GM12878 (cell line): ENCODE measurements at regions not wholly inside any gene's neighbourhood (a gene's known extent, or its start where the extent isn't known, plus 50 kb on each side); places are given as distances from the start of the nearest gene placed in this dataset.

Experiments used
- ATAC-seq: fragments of 200-7000 bp; cut with Tn5 transposase; 3 replicates; pipeline ENCODE4 v1.9.1; 2020; ENCODE audit warnings: mild to moderate bottlenecking, moderate library complexity
- BruUV-seq: library from RNA; stranded (reverse); fragments of 400-500 nt; replicated peaks from 2 replicates; lab custom pipeline; 2021; lab: Mats Ljungman, UMichigan
- CTCF ChIA-PET: fragments of 300-600 bp; sonication (Branson Sonifier 250); formaldehyde crosslinking; extraction: SDS; loops from one replicate; lab custom pipeline; 2021; ENCODE audit warnings: inconsistent platforms; lab: Yijun Ruan, JAX
- POLR2A ChIA-PET: fragments of 350-600 bp; formaldehyde crosslinking; extraction: SDS; loops from one replicate; lab custom pipeline; 2021; ENCODE audit warnings: inconsistent platforms; lab: Charles Lee
- RAD21 ChIA-PET: fragments of 300-600 bp; sonication (Branson Sonifier 250); formaldehyde crosslinking; loops from one replicate; lab custom pipeline; 2023; ENCODE audit warnings: antibody characterized with exemption; ENCODE audit not compliant: unreplicated experiment; lab: Charles Lee
- SMC1A ChIA-PET: fragments of 300-600 bp; sonication (Branson Sonifier 250); formaldehyde crosslinking; loops from one replicate; lab custom pipeline; 2023; ENCODE audit not compliant: unreplicated experiment, uncharacterized antibody; lab: Charles Lee
- DNase-seq: peaks from one replicate; pipeline ENCODE4 v3.0.0-alpha.2; 2011; ENCODE audit warnings: low read depth, low spot score
- FAIRE-seq: peaks from 3 replicates; lab custom pipeline; 2011; peaks lifted over from hg19 to GRCh38; lab: Jason Lieb, UNC
- H2AFZ ChIP-seq: 2 replicates; pipeline ENCODE4 v1.6.0; 2011; ENCODE audit warnings: low read depth, low read length, control low read depth; ENCODE audit not compliant: control insufficient read depth
- H3K27ac ChIP-seq: 2 replicates; pipeline ENCODE4 v1.5.1; 2011; ENCODE audit warnings: control low read depth; ENCODE audit not compliant: control insufficient read depth, insufficient read depth
- H3K27me3 ChIP-seq, 2 experiments: replicated peaks in 1 of 2; 2 replicates each; pipeline versions ENCODE4 v1.6.0 to v1.6.1; 2011; ENCODE audit warnings: low read length in 1 of 2; ENCODE audit not compliant: control insufficient read depth in 2 of 2, insufficient read depth in 2 of 2
- H3K36me3 ChIP-seq, 2 experiments: 2 replicates each; pipeline ENCODE4 v1.5.1; 2011; ENCODE audit warnings: low read length in 1 of 2; ENCODE audit not compliant: control insufficient read depth in 2 of 2, insufficient read depth in 2 of 2
- H3K4me1 ChIP-seq: 2 replicates; pipeline ENCODE4 v1.6.1; 2011; ENCODE audit warnings: mild to moderate bottlenecking, low read length, moderate library complexity, mixed read lengths; ENCODE audit not compliant: control insufficient read depth, insufficient read depth
- H3K4me2 ChIP-seq: 2 replicates; pipeline ENCODE4 v1.6.0; 2011; ENCODE audit warnings: control low read depth; ENCODE audit not compliant: control insufficient read depth, insufficient read depth
- H3K4me3 ChIP-seq: fragments of 200-600 bp; sonication (generic); 2 replicates; pipeline ENCODE4 v1.5.1; 2016
- H3K79me2 ChIP-seq: 2 replicates; pipeline ENCODE4 v1.6.0; 2011; ENCODE audit warnings: low read length; ENCODE audit not compliant: control insufficient read depth, insufficient read depth
- H3K9ac ChIP-seq: 2 replicates; pipeline ENCODE4 v1.8.0; 2011; ENCODE audit warnings: low read length, control low read depth, mixed read lengths; ENCODE audit not compliant: control insufficient read depth, insufficient read depth
- H3K9me3 ChIP-seq: replicated peaks from 3 replicates; pipeline ENCODE4 v1.5.1; 2011; ENCODE audit warnings: mild to moderate bottlenecking, low read length; ENCODE audit not compliant: control insufficient read depth, insufficient read depth
- H4K20me1 ChIP-seq: 2 replicates; pipeline ENCODE4 v1.6.0; 2011; ENCODE audit not compliant: control insufficient read depth, insufficient read depth
- E2F8 ChIP-seq: fragments of 450-650 bp; IDR thresholded peaks from 2 replicates; pipeline ENCODE4 v1.6.1; 2018; ENCODE audit warnings: mild to moderate bottlenecking, low read depth, moderate library complexity; ENCODE audit not compliant: partially characterized antibody
- EGR1 ChIP-seq, 2 experiments: IDR thresholded peaks; 1 replicate in 1 of 2; 2 replicates in 1 of 2; pipeline ENCODE4 v1.6.1; 2011 to 2012; ENCODE audit warnings: low read depth in 2 of 2, low read length in 2 of 2, borderline replicate concordance in 1 of 2, mild to moderate bottlenecking in 1 of 2, moderate library complexity in 1 of 2
- EP300 ChIP-seq, 2 experiments: fragments of 150-350 bp in 1 of 2; IDR thresholded peaks; 2 replicates each; pipeline ENCODE4 v1.6.1; 2011 to 2012; ENCODE audit warnings: low read depth in 2 of 2, low read length in 2 of 2, borderline replicate concordance in 1 of 2, improper control_type of control experiment in 1 of 2, inconsistent platforms in 1 of 2; ENCODE audit not compliant: control insufficient read depth in 1 of 2
- ESRRA ChIP-seq: IDR thresholded peaks from 2 replicates; pipeline ENCODE4 v1.6.1; 2012; ENCODE audit warnings: mild to moderate bottlenecking, low read length, improper control_type of control experiment
- FOS ChIP-seq: IDR thresholded peaks from 3 replicates; pipeline ENCODE4 v1.6.1; 2011; ENCODE audit warnings: borderline replicate concordance; ENCODE audit not compliant: insufficient read length; ENCODE audit errors: extremely low read depth
- MEF2A ChIP-seq: IDR thresholded peaks from 2 replicates; pipeline ENCODE4 v1.6.1; 2011; ENCODE audit warnings: low read depth, mild to moderate bottlenecking, low read length, moderate library complexity; ENCODE audit not compliant: insufficient read depth
- NFXL1 ChIP-seq: fragments of 450-650 bp; IDR thresholded peaks from 2 replicates; pipeline ENCODE4 v1.6.1; 2017; ENCODE audit warnings: antibody characterized with exemption, mild to moderate bottlenecking, borderline replicate concordance
- NR2C1 ChIP-seq: fragments of 450-650 bp; IDR thresholded peaks from 2 replicates; pipeline ENCODE4 v1.6.1; 2017; ENCODE audit warnings: antibody characterized with exemption, mild to moderate bottlenecking, moderate library complexity
- RAD21 ChIP-seq: IDR thresholded peaks from 2 replicates; pipeline ENCODE4 v1.6.1; 2011; ENCODE audit warnings: mild to moderate bottlenecking, low read depth, low read length, moderate library complexity; ENCODE audit not compliant: insufficient read depth
- in situ Hi-C: fragments of 300-500 bp; cut with MboI; formaldehyde crosslinking; loops from 9 replicates; pipeline ENCODE4 v1.14.3; 2018; ENCODE audit warnings: mixed read lengths
- intact Hi-C: fragments of 100-400 bp; cut with micrococcal nuclease; formaldehyde crosslinking; loops from one replicate; pipeline ENCODE4 v1.14.2; 2022; ENCODE audit not compliant: unreplicated experiment
- TF ChIP-seq, protein P1 (sequence below): fragments of 450-650 bp; IDR thresholded peaks from 2 replicates; pipeline ENCODE4 v1.6.1; 2018; ENCODE audit warnings: borderline replicate concordance, mild to moderate bottlenecking; ENCODE audit not compliant: partially characterized antibody
- TF ChIP-seq, protein P2 (sequence below): IDR thresholded peaks from 2 replicates; pipeline ENCODE4 v1.6.1; 2012; ENCODE audit warnings: improper control_type of control experiment, low read depth, low read length; ENCODE audit not compliant: insufficient replicate concordance

GRCh38 chr2:155481141-155481540, 782.6 kb downstream of the KCNJ3 start:
- SMC1A ChIA-PET: no interaction called here
- RAD21 ChIA-PET: no interaction called here
- H2AFZ ChIP-seq: no peak overlapping the region
- no peak overlapping the region for H3K4me2 ChIP-seq
- POLR2A ChIA-PET: interaction anchor here (0.5 kb wide), 1 partner anchor 9 kb away, joined by 7 read pairs; no protein-coding TSS in a partner anchor
- ATAC-seq (no peak), FAIRE-seq (no peak), DNase-seq (no peak)
- CTCF ChIA-PET: no interaction called here
- intact Hi-C loops (no loop called here), in situ Hi-C loops (no loop called here)
- H3K4me3 ChIP-seq: no peak overlapping the region
- H3K9ac ChIP-seq: no peak overlapping the region
- H3K79me2 ChIP-seq: no peaks in the 10 kb centered on the region
- H3K4me1 ChIP-seq: no peaks in the 10 kb centered on the region
- H3K9me3 ChIP-seq: no peaks in the 10 kb centered on the region
- H4K20me1 ChIP-seq: no peaks in the 10 kb centered on the region
- no peaks in the 10 kb centered on the region for H3K27me3 ChIP-seq
- H3K27ac ChIP-seq: no peak overlapping the region
- no TSS peak for BruUV-seq
- H3K36me3 ChIP-seq: no peaks in the 10 kb centered on the region
- TF ChIP-seq E2F8 (no peak), NFXL1 (no peak), RAD21 (no peak), EP300 (IDR thresholded peaks at IDR 0.05; ENCODE audit: borderline replicate concordance in 1 of 2, control insufficient read depth in 1 of 2, low read depth in 2 of 2, low read length in 2 of 2) (no peak), MEF2A (no peak), FOS (no peak), EGR1 (IDR thresholded peaks at IDR 0.05; ENCODE audit: borderline replicate concordance in 1 of 2, low read depth in 2 of 2, low read length in 2 of 2) (no peak), NR2C1 (no peak), ESRRA (no peak)
- TF ChIP-seq, protein P1, sequence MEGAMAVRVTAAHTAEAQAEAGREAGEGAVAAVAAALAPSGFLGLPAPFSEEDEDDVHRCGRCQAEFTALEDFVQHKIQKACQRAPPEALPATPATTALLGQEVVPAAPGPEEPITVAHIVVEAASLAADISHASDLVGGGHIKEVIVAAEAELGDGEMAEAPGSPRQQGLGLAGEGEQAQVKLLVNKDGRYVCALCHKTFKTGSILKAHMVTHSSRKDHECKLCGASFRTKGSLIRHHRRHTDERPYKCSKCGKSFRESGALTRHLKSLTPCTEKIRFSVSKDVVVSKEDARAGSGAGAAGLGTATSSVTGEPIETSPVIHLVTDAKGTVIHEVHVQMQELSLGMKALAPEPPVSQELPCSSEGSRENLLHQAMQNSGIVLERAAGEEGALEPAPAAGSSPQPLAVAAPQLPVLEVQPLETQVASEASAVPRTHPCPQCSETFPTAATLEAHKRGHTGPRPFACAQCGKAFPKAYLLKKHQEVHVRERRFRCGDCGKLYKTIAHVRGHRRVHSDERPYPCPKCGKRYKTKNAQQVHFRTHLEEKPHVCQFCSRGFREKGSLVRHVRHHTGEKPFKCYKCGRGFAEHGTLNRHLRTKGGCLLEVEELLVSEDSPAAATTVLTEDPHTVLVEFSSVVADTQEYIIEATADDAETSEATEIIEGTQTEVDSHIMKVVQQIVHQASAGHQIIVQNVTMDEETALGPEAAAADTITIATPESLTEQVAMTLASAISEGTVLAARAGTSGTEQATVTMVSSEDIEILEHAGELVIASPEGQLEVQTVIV: no peak
- TF ChIP-seq, protein P2, sequence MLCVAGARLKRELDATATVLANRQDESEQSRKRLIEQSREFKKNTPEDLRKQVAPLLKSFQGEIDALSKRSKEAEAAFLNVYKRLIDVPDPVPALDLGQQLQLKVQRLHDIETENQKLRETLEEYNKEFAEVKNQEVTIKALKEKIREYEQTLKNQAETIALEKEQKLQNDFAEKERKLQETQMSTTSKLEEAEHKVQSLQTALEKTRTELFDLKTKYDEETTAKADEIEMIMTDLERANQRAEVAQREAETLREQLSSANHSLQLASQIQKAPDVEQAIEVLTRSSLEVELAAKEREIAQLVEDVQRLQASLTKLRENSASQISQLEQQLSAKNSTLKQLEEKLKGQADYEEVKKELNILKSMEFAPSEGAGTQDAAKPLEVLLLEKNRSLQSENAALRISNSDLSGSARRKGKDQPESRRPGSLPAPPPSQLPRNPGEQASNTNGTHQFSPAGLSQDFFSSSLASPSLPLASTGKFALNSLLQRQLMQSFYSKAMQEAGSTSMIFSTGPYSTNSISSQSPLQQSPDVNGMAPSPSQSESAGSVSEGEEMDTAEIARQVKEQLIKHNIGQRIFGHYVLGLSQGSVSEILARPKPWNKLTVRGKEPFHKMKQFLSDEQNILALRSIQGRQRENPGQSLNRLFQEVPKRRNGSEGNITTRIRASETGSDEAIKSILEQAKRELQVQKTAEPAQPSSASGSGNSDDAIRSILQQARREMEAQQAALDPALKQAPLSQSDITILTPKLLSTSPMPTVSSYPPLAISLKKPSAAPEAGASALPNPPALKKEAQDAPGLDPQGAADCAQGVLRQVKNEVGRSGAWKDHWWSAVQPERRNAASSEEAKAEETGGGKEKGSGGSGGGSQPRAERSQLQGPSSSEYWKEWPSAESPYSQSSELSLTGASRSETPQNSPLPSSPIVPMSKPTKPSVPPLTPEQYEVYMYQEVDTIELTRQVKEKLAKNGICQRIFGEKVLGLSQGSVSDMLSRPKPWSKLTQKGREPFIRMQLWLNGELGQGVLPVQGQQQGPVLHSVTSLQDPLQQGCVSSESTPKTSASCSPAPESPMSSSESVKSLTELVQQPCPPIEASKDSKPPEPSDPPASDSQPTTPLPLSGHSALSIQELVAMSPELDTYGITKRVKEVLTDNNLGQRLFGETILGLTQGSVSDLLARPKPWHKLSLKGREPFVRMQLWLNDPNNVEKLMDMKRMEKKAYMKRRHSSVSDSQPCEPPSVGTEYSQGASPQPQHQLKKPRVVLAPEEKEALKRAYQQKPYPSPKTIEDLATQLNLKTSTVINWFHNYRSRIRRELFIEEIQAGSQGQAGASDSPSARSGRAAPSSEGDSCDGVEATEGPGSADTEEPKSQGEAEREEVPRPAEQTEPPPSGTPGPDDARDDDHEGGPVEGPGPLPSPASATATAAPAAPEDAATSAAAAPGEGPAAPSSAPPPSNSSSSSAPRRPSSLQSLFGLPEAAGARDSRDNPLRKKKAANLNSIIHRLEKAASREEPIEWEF: no peak
